NCI-H2227 (cell line): ENCODE measurements at regions not wholly inside any gene's neighbourhood (a gene's known extent, or its start where the extent isn't known, plus 50 kb on each side); places are given as distances from the start of the nearest gene placed in this dataset.

Experiments
- DNase-seq: peaks from one replicate; lab custom pipeline; 2025; ENCODE audit not compliant: unreplicated experiment; lab: John Stamatoyannopoulos, UW

GRCh38 chr2:224211791-224212190 is 172.7 kb upstream of the SERPINE2 start:
- peak; percentile 30 for DNase-seq

- DNase-seq, result no peak
Measured at GRCh38 chr2:224211181-224211480, 172.0 kb upstream of the SERPINE2 start.

GRCh38 chr2:224210286-224211180 is 171.4 kb upstream of the SERPINE2 start:
- DNase-seq, result no peak

- DNase-seq, result no peak
Measured at GRCh38 chr2:224209555-224210285, 170.6 kb upstream of the SERPINE2 start.

- DNase-seq, result no peak
Measured at GRCh38 chr2:224208443-224208842, 169.4 kb upstream of the SERPINE2 start.

GRCh38 chr2:224208007-224208406 is 168.9 kb upstream of the SERPINE2 start:
- no peak for DNase-seq

- no peak for DNase-seq
Measured at GRCh38 chr2:224206816-224207215, 167.7 kb upstream of the SERPINE2 start.

- DNase-seq, result no peak
Measured at GRCh38 chr2:224202281-224202865, 163.3 kb upstream of the SERPINE2 start.

GRCh38 chr2:224198436-224198835 is 159.3 kb upstream of the SERPINE2 start:
- DNase-seq, result no peak

GRCh38 chr2:224196810-224197209 is 157.7 kb upstream of the SERPINE2 start:
- no peak for DNase-seq

GRCh38 chr2:224195925-224196571 is 157.0 kb upstream of the SERPINE2 start:
- no peak for DNase-seq

- DNase-seq, result no peak
Measured at GRCh38 chr2:224194161-224194560, 155.1 kb upstream of the SERPINE2 start.

- no peak for DNase-seq
Measured at GRCh38 chr2:224191465-224191864, 152.4 kb upstream of the SERPINE2 start.

- DNase-seq, result no peak
Measured at GRCh38 chr2:224190936-224191270, 151.8 kb upstream of the SERPINE2 start.

GRCh38 chr2:224190234-224190935 is 151.3 kb upstream of the SERPINE2 start:
- DNase-seq, result no peak

GRCh38 chr2:224187220-224187619 is 148.1 kb upstream of the SERPINE2 start:
- DNase-seq, result no peak

GRCh38 chr2:224185023-224185601 is 146.0 kb upstream of the SERPINE2 start:
- no peak for DNase-seq

- DNase-seq, result no peak
Measured at GRCh38 chr2:224183086-224183485, 144.0 kb upstream of the SERPINE2 start.

GRCh38 chr2:224182498-224182897 is 143.4 kb upstream of the SERPINE2 start:
- DNase-seq, result no peak

- no peak for DNase-seq
Measured at GRCh38 chr2:224181534-224182155, 142.6 kb upstream of the SERPINE2 start.
